ENCODE measurements at regions not wholly inside any gene's neighbourhood (a gene's known extent, or its start where the extent isn't known, plus 50 kb on each side); places are given as distances from the start of the nearest gene placed in this dataset.

- Histone ChIP-seq H3K79me2 (ENCODE audit: insufficient read depth, low read length) (no peaks in the 10 kb centered on the region), H3K9me2 (replicated peaks; ENCODE audit: low read depth, low read length) (no peaks in the 10 kb centered on the region), H3F3A (ENCODE audit: low read depth) (no peaks in the 10 kb centered on the region), H4K20me1 (ENCODE audit: insufficient read depth, low read length, poor library complexity, severe bottlenecking) (no peaks in the 10 kb centered on the region), H3K4me3 (ENCODE audit: low read length, poor library complexity, severe bottlenecking) (no peak overlapping the region), H3K4me2 (ENCODE audit: low read depth, low read length, poor library complexity, severe bottlenecking) (no peak overlapping the region), H3K4me1 (ENCODE audit: insufficient read depth, low read length, poor library complexity, severe bottlenecking) (no peaks in the 10 kb centered on the region), H3K9ac (ENCODE audit: low read depth, low read length, poor library complexity, severe bottlenecking) (no peak overlapping the region), H3K36me3 (ENCODE audit: insufficient read depth, low read length) (no peaks in the 10 kb centered on the region), H2AFZ (ENCODE audit: low read length) (no peak overlapping the region), H3K9me3 (ENCODE audit: insufficient read depth, low read depth, low read length) (peaks cover 4% of the 10 kb centered on the region; the same call in 1 of the 2 replicates), H3K27me3 (ENCODE audit: insufficient read depth, low read length, poor library complexity, severe bottlenecking) (no peaks in the 10 kb centered on the region)
- TF ChIP-seq EZH2phosphoT487 (IDR thresholded peaks at IDR 0.05; ENCODE audit: borderline replicate concordance) (no peak), CTCF (conservative IDR thresholded peaks at IDR 0.05; ENCODE audit: low read length) (no peak)
Measured at GRCh38 chr7:19930851-19931250, 157.4 kb upstream of the TMEM196 start.

GRCh38 chr7:19930051-19930450 is 156.6 kb upstream of the TMEM196 start:
- H3K4me2 ChIP-seq (ENCODE audit: low read depth, low read length, poor library complexity, severe bottlenecking) = no peak overlapping the region

DNA sequence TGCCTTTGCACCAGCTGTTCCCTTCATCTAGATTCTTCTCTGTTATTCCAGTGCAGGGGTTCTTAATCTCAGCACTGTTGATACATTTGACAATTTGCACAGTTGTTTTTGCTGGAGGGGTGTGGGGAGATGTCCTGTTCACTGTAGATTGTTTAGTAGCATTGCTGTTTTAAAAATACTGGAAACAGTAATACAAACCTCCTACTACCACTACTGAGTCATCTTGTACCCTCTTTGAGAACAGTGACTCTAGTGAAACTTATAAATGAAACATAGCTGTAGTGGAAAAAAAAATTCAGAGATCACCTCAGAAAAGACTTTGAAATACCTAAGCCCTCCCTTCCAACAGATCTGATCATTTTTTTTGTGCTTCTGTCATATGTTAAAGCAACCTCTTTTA is 154.8 kb upstream of the TMEM196 start:
- H3F3A ChIP-seq (ENCODE audit: low read depth) = no peaks in the 10 kb centered on the region
- no peak overlapping the region for H3K4me3 ChIP-seq (ENCODE audit: low read length, poor library complexity, severe bottlenecking)
- H2AFZ ChIP-seq (ENCODE audit: low read length) = no peak overlapping the region
- no peaks in the 10 kb centered on the region for H4K20me1 ChIP-seq (ENCODE audit: insufficient read depth, low read length, poor library complexity, severe bottlenecking)
- H3K9me3 ChIP-seq (ENCODE audit: insufficient read depth, low read depth, low read length) = no peaks in the 10 kb centered on the region; the same call in 1 of the 2 replicates
- H3K4me2 ChIP-seq (ENCODE audit: low read depth, low read length, poor library complexity, severe bottlenecking) = no peak overlapping the region
- H3K36me3 ChIP-seq (ENCODE audit: insufficient read depth, low read length) = no peaks in the 10 kb centered on the region
- no peak overlapping the region for H3K9ac ChIP-seq (ENCODE audit: low read depth, low read length, poor library complexity, severe bottlenecking)
- TF ChIP-seq CTCF (conservative IDR thresholded peaks at IDR 0.05; ENCODE audit: low read length) = no peak
- TF ChIP-seq EZH2phosphoT487 (IDR thresholded peaks at IDR 0.05; ENCODE audit: borderline replicate concordance) = no peak
- no peaks in the 10 kb centered on the region for H3K79me2 ChIP-seq (ENCODE audit: insufficient read depth, low read length)
- H3K4me1 ChIP-seq (ENCODE audit: insufficient read depth, low read length, poor library complexity, severe bottlenecking) = peaks cover 3% of the 10 kb centered on the region
- no peaks in the 10 kb centered on the region for H3K9me2 ChIP-seq (replicated peaks; ENCODE audit: low read depth, low read length)
- no peaks in the 10 kb centered on the region for H3K27me3 ChIP-seq (ENCODE audit: insufficient read depth, low read length, poor library complexity, severe bottlenecking)

More at GRCh38 chr7:19930051-19930450, 156.6 kb upstream of the TMEM196 start:
- Histone ChIP-seq H3K36me3 (ENCODE audit: insufficient read depth, low read length) (no peaks in the 10 kb centered on the region), H2AFZ (ENCODE audit: low read length) (no peak overlapping the region), H3K4me1 (ENCODE audit: insufficient read depth, low read length, poor library complexity, severe bottlenecking) (peaks cover 2% of the 10 kb centered on the region), H4K20me1 (ENCODE audit: insufficient read depth, low read length, poor library complexity, severe bottlenecking) (no peaks in the 10 kb centered on the region), H3K9me2 (replicated peaks; ENCODE audit: low read depth, low read length) (no peaks in the 10 kb centered on the region), H3F3A (ENCODE audit: low read depth) (no peaks in the 10 kb centered on the region), H3K9ac (ENCODE audit: low read depth, low read length, poor library complexity, severe bottlenecking) (no peak overlapping the region), H3K9me3 (ENCODE audit: insufficient read depth, low read depth, low read length) (no peaks in the 10 kb centered on the region; the same call in 1 of the 2 replicates), H3K79me2 (ENCODE audit: insufficient read depth, low read length) (no peaks in the 10 kb centered on the region), H3K27me3 (ENCODE audit: insufficient read depth, low read length, poor library complexity, severe bottlenecking) (no peaks in the 10 kb centered on the region), H3K4me3 (ENCODE audit: low read length, poor library complexity, severe bottlenecking) (no peak overlapping the region)
- TF ChIP-seq EZH2phosphoT487 (IDR thresholded peaks at IDR 0.05; ENCODE audit: borderline replicate concordance) (no peak), CTCF (conservative IDR thresholded peaks at IDR 0.05; ENCODE audit: low read length) (no peak)

All from Loucy (cell line).